Naive thymus-derived CD4-positive, alpha-beta T cell (primary cell): ENCODE measurements at regions not wholly inside any gene's neighbourhood (a gene's known extent, or its start where the extent isn't known, plus 50 kb on each side); places are given as distances from the start of the nearest gene placed in this dataset.
"Not testable (repeated sequence)": the region's sequence is repeated elsewhere in the genome, so short reads cannot be mapped to it uniquely, and the experiment has no call there.

ENCODE experiments used
- ATAC-seq: fragments of 150-1000 bp; cut with Tn5 transposase; 2 replicates; pipeline ENCODE4 v1.10.0; 2021; ENCODE audit warnings: mild to moderate bottlenecking, moderate library complexity
- CTCF ChIA-PET: fragments of 350-600 bp; sonication (Branson Sonifier 250); formaldehyde crosslinking; loops from one replicate; lab custom pipeline; 2021; ENCODE audit warnings: antibody characterized with exemption; lab: Charles Lee
- POLR2A ChIA-PET: fragments of 350-600 bp; sonication (Branson Sonifier 250); formaldehyde crosslinking; loops from one replicate; lab custom pipeline; 2021; ENCODE audit warnings: antibody characterized with exemption, inconsistent platforms; lab: Charles Lee
- DNase-seq, 9 donors: peaks; one replicate each; pipeline versions ENCODE4 v3.0.0 to v3.0.0-alpha.2; 2020 to 2022; ENCODE audit warnings: mixed read lengths in 1 of 9
- H3K27ac ChIP-seq: one replicate; pipeline ENCODE4 v1.7.0; 2013; ENCODE audit warnings: mild to moderate bottlenecking, low read depth, low read length, moderate library complexity
- H3K27me3 ChIP-seq, 2 donors: one replicate each; pipeline ENCODE4 v1.7.0; 2013; ENCODE audit warnings: low read length in 2 of 2, mild to moderate bottlenecking in 2 of 2, moderate library complexity in 2 of 2; ENCODE audit not compliant: control insufficient read depth in 2 of 2, insufficient read depth in 2 of 2
- H3K36me3 ChIP-seq, 3 experiments: 1 replicate in 2 of 3; 2 replicates in 1 of 3; pipeline ENCODE4 v1.7.0; 2013; ENCODE audit warnings: low read length in 3 of 3, mild to moderate bottlenecking in 3 of 3, moderate library complexity in 1 of 3; ENCODE audit not compliant: insufficient read depth in 3 of 3, control insufficient read depth in 2 of 3
- H3K4me1 ChIP-seq, 2 donors: one replicate each; pipeline ENCODE4 v1.7.0; 2013; ENCODE audit warnings: low read length in 2 of 2, mild to moderate bottlenecking in 2 of 2, moderate library complexity in 1 of 2; ENCODE audit not compliant: control insufficient read depth in 2 of 2, insufficient read depth in 2 of 2
- H3K4me3 ChIP-seq: 2 replicates; pipeline ENCODE4 v1.7.0; 2013; ENCODE audit warnings: mild to moderate bottlenecking, low read length
- H3K9me3 ChIP-seq, 3 experiments: 1 replicate in 2 of 3; 2 replicates in 1 of 3; pipeline ENCODE4 v1.7.0; 2013; ENCODE audit warnings: low read length in 3 of 3; ENCODE audit not compliant: control insufficient read depth in 2 of 3
- H3K27ac Mint-ChIP-seq, 9 donors: one replicate each; pipeline ENCODE4 v1.8.0; 2020 to 2022; ENCODE audit warnings: mixed read lengths in 9 of 9, mild to moderate bottlenecking in 8 of 9, moderate library complexity in 5 of 9, inconsistent platforms in 2 of 9
- H3K27me3 Mint-ChIP-seq, 5 donors: one replicate each; pipeline ENCODE4 v1.8.0; 2021 to 2022; ENCODE audit warnings: mixed read lengths in 5 of 5, mild to moderate bottlenecking in 1 of 5
- H3K36me3 Mint-ChIP-seq, 5 donors: one replicate each; pipeline ENCODE4 v1.8.0; 2020 to 2022; ENCODE audit warnings: mixed read lengths in 5 of 5, mild to moderate bottlenecking in 3 of 5, inconsistent platforms in 1 of 5
- H3K4me1 Mint-ChIP-seq, 7 donors: one replicate each; pipeline ENCODE4 v1.8.0; 2020 to 2022; ENCODE audit warnings: mixed read lengths in 7 of 7, mild to moderate bottlenecking in 3 of 7, inconsistent platforms in 1 of 7
- H3K4me3 Mint-ChIP-seq, 10 donors: one replicate each; pipeline ENCODE4 v1.8.0; 2020 to 2022; ENCODE audit warnings: mild to moderate bottlenecking in 10 of 10, mixed read lengths in 10 of 10, moderate library complexity in 6 of 10, inconsistent platforms in 2 of 10
- H3K9me3 Mint-ChIP-seq, 11 donors: one replicate each; pipeline ENCODE4 v1.8.0; 2020 to 2022; ENCODE audit warnings: mixed read lengths in 11 of 11, mild to moderate bottlenecking in 4 of 11, inconsistent platforms in 1 of 11, moderate library complexity in 1 of 11
- intact Hi-C, 2 donors: fragments of 100-400 bp; cut with micrococcal nuclease; formaldehyde crosslinking; loops; one replicate each; pipeline ENCODE4 v1.15.1; 2023

DNA sequence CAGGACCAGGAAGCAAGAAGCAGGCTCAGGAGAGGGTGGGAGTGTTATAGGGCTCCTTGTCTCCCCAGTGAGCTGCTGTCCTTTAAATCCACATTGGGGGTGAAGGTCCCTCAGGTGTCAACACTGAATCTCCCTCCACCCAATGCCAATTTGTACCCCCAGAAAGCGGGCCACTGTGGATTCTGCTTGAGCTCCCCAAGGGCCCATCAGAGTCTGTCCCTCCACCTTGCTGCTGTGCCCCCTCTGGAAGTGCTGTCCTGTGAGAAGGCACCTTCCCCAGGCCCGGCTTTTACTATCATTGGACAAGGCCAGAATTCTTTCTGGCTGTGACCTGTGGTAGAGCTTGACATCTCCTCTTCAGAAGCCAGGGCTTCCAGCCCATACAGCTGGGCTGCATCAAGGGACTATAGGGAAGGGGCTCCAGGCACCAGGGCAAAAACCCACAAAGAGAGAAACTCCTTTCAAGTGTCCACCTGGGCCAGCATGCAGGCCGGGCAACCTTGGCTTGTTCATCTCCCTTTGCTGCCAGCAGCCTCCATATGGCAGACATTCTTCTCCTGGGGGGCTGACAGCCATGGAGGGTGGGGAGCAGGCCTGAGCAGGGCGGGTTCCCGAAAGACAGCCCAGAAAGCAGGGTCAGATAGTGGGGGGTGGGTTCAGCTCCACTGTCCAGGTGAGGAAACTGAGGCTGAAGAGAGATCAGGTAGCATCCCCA, 63.7 kb upstream of the TAMM41 start:
- H3K4me3 Mint-ChIP-seq, H3K36me3 ChIP-seq, H3K36me3 Mint-ChIP-seq, DNase-seq, ATAC-seq, CTCF ChIA-PET, H3K9me3 ChIP-seq, H3K4me1 Mint-ChIP-seq, H3K9me3 Mint-ChIP-seq, H3K4me1 ChIP-seq, H3K27me3 ChIP-seq, H3K27ac ChIP-seq, H3K4me3 ChIP-seq, H3K27ac Mint-ChIP-seq, POLR2A ChIA-PET, intact Hi-C loops: not testable (repeated sequence)
- H3K27me3 Mint-ChIP-seq, result peaks cover 0 to 13% (median 0%) of the 10 kb centered on the region in 5 donors

DNA sequence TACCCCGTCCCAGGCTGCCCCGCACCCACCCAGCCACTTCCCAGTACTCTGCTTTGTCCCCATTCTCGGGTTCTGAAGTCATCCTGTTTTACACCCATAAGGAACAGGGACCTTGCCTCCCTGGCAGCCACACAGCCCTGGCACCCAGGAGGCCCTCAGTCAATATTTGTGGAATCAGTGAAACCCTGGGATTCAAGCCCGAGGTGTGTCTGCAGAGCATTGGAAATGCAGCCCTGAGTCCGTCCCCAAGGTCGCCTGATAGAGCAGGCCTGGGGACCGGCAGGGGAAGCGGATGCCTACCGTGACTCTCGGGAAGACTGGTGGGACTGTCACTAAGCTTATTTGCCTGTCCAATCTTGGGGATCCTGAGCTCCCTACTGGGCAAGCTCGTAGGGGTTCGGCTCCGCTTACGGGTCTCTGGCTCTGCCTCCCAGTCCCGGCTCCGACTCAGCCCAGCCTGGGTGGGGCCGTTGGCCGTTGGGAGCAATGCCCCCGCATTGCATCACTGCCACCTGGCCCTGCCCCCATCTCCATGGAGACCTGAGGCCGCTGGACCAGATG, 64.4 kb upstream of the TAMM41 start:
- Histone ChIP-seq H3K4me3 (no peak overlapping the region), H3K4me1 (no peaks in the 10 kb centered on the region), H3K27ac (no peak overlapping the region), H3K9me3 (no peaks in the 10 kb centered on the region), H3K27me3 (no peaks in the 10 kb centered on the region), H3K36me3 (no peaks in the 10 kb centered on the region)
- peak in 1 of 9 donors; percentile 18 for DNase-seq
- H3K36me3 Mint-ChIP-seq, result no peaks in the 10 kb centered on the region
- ChIA-PET CTCF (no interaction called here), POLR2A (no interaction called here)
- no peak overlapping the region for H3K27ac Mint-ChIP-seq
- intact Hi-C loops, result no loop called here
- peaks cover 0 to 4% (median 0%) of the 10 kb centered on the region in 7 donors for H3K4me1 Mint-ChIP-seq
- ATAC-seq, result peak; percentile 25
- H3K27me3 Mint-ChIP-seq, result peaks cover 0 to 7% (median 0%) of the 10 kb centered on the region in 5 donors
- peaks cover 0 to 1% (median 0%) of the 10 kb centered on the region in 11 donors for H3K9me3 Mint-ChIP-seq
- no peak overlapping the region for H3K4me3 Mint-ChIP-seq

DNA sequence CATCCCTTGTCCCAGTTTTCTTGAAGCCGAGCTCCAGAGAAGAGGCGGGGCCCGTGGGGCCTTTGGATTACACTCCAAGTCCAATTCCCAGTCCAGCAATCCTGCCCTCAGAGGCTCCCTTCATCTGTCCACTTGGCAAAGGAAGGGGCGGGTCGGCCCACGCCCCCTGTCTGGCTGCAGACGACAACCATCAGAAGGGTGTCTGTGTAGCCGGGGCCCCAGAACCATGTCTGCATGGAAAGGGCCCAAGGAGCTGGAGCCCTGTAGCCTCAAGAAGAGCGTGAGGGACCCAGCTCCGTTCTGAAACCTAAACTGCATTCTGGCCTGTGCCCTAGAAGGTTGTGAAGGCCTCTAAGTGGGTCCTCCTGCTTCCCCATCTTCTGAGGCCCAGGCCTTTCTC, 65.2 kb upstream of the TAMM41 start:
- H3K36me3 Mint-ChIP-seq, H3K36me3 ChIP-seq, POLR2A ChIA-PET, H3K27ac Mint-ChIP-seq, H3K27me3 ChIP-seq, H3K4me1 ChIP-seq, H3K27ac ChIP-seq, H3K9me3 ChIP-seq, H3K4me1 Mint-ChIP-seq, H3K4me3 ChIP-seq, DNase-seq, CTCF ChIA-PET, ATAC-seq, H3K9me3 Mint-ChIP-seq, H3K27me3 Mint-ChIP-seq, intact Hi-C loops, H3K4me3 Mint-ChIP-seq: not testable (repeated sequence)

DNA sequence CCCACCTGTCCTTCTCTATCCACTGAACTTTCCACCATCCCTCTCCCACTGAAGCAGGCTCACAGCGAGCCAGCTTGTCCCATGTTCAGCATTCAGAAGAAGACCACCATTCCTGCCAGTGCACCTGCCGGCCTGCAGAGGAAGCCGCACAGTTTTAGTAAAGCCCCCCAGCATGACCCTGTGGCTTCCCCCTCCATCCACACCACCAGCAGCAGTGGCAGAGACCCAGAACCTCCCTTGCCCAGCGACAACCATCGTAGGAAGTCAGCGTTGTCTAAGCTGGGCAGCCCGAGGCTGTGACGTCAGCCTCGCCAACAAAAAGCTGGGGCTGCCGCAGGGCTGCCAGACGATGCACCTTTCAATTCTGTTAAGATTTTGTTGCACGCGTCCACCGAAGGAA, 66.6 kb upstream of the TAMM41 start:
- H3K4me1 ChIP-seq, result no peaks in the 10 kb centered on the region
- no peak for ATAC-seq
- DNase-seq, result no peak
- no peaks in the 10 kb centered on the region for H3K36me3 Mint-ChIP-seq
- H3K27ac Mint-ChIP-seq, result no peak overlapping the region
- no peaks in the 10 kb centered on the region for H3K9me3 ChIP-seq
- peaks cover 0 to 6% (median 0%) of the 10 kb centered on the region in 5 donors for H3K27me3 Mint-ChIP-seq
- no peaks in the 10 kb centered on the region for H3K36me3 ChIP-seq
- H3K4me3 ChIP-seq, result no peak overlapping the region
- no peak overlapping the region for H3K27ac ChIP-seq
- H3K27me3 ChIP-seq, result no peaks in the 10 kb centered on the region
- CTCF ChIA-PET, result no interaction called here
- H3K9me3 Mint-ChIP-seq, result peaks cover 0 to 1% (median 0%) of the 10 kb centered on the region in 11 donors
- intact Hi-C loops, result no loop called here
- peaks cover 0 to 4% (median 0%) of the 10 kb centered on the region in 7 donors for H3K4me1 Mint-ChIP-seq
- no peak overlapping the region for H3K4me3 Mint-ChIP-seq
- POLR2A ChIA-PET, result no interaction called here

DNA sequence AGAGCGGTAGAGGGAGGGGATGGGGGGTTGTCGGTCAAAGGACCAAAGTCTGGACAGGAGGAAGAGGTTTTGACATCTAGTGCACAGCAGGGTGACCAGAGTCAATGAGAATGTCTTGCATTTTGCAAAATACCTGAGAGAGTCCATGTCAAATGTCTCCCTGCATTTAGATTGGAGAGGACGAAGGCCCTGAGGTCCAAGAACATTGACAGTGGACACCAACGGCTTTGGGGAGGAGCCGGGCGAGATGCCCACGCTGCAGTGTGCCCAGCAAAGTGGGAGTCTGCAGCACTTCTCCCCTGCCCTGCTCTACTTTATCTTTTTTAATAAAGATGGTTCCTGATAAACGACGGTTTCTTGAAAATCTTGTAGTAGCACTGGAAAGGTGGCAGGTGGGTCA, 67.4 kb upstream of the TAMM41 start:
- no peak overlapping the region for H3K4me3 Mint-ChIP-seq
- Histone ChIP-seq H3K27me3 (no peaks in the 10 kb centered on the region), H3K4me3 (no peak overlapping the region), H3K4me1 (no peaks in the 10 kb centered on the region), H3K9me3 (no peaks in the 10 kb centered on the region), H3K36me3 (no peaks in the 10 kb centered on the region), H3K27ac (no peak overlapping the region)
- ATAC-seq (no peak), DNase-seq (no peak)
- H3K36me3 Mint-ChIP-seq, result no peaks in the 10 kb centered on the region
- peaks cover 0 to 4% (median 0%) of the 10 kb centered on the region in 5 donors for H3K27me3 Mint-ChIP-seq
- peaks cover 0 to 1% (median 0%) of the 10 kb centered on the region in 11 donors for H3K9me3 Mint-ChIP-seq
- intact Hi-C loops, result no loop called here
- peaks cover 0 to 4% (median 0%) of the 10 kb centered on the region in 7 donors for H3K4me1 Mint-ChIP-seq
- H3K27ac Mint-ChIP-seq, result no peak overlapping the region
- POLR2A ChIA-PET, result no interaction called here
- CTCF ChIA-PET, result no interaction called here

DNA sequence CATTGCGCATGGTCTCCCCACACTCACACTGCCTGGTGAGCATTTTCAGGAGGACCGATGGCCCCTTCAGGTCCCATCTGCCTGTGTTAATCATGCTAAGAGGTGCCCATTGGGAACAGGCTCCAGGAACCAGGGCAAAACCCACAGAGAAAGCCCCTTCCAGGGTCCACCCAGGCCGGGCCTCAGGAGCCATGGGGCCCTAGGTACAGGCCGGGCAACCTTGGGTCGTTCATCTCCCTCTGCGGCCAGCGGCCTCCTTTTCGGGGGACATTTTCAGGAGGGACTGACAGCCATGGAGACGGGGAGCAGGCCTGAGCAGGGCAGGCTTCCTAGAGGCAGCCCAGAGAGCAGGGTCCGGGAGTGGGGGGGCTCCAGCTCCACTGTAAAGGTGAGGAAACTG, 68.0 kb upstream of the TAMM41 start:
- H3K4me3 ChIP-seq, result no peak overlapping the region
- H3K36me3 ChIP-seq, result no peaks in the 10 kb centered on the region
- Mint-ChIP-seq H3K9me3 (peaks cover 0 to 1% (median 0%) of the 10 kb centered on the region in 11 donors), H3K4me1 (peaks cover 0 to 1% (median 0%) of the 10 kb centered on the region in 7 donors), H3K27me3 (no peaks in the 10 kb centered on the region), H3K4me3 (no peak overlapping the region), H3K27ac (peak overlapping the region in 1 of 9 donors; percentile 56), H3K36me3 (no peaks in the 10 kb centered on the region)
- CTCF ChIA-PET, result no interaction called here
- H3K9me3 ChIP-seq, result no peaks in the 10 kb centered on the region
- DNase-seq, result no peak
- H3K27me3 ChIP-seq, result no peaks in the 10 kb centered on the region
- H3K4me1 ChIP-seq, result no peaks in the 10 kb centered on the region
- intact Hi-C loops, result no loop called here
- H3K27ac ChIP-seq, result no peak overlapping the region
- POLR2A ChIA-PET, result no interaction called here
- ATAC-seq, result no peak
